OCI-LY1 (cell line): ENCODE measurements at regions not wholly inside any gene's neighbourhood (a gene's known extent, or its start where the extent isn't known, plus 50 kb on each side); places are given as distances from the start of the nearest gene placed in this dataset.

Experiments used
- CTCF ChIP-seq: fragments of 200-600 bp; sonication (generic), shearing (Covaris generic); IDR thresholded peaks from 2 replicates; pipeline ENCODE4 v1.5.1; 2017; ENCODE audit warnings: mild to moderate bottlenecking, antibody characterized with exemption, low read length, moderate library complexity, mixed read lengths
- EZH2 ChIP-seq: fragments of 200-600 bp; sonication (generic), shearing (Covaris generic); IDR thresholded peaks from 2 replicates; pipeline ENCODE4 v1.8.0; 2017; ENCODE audit warnings: borderline replicate concordance, mixed run types, mild to moderate bottlenecking, antibody characterized with exemption, low read length, moderate library complexity, mixed read lengths

GRCh38 chr3:153287017-153287416 lies 125.0 kb downstream of the RAP2B start:
- TF ChIP-seq EZH2 (no peak), CTCF (no peak)
